ENCODE measurements at regions not wholly inside any gene's neighbourhood (a gene's known extent, or its start where the extent isn't known, plus 50 kb on each side); places are given as distances from the start of the nearest gene placed in this dataset.

GRCh38 chr17:34826332-34826731 is 134.9 kb downstream of the CCT6B start:
- in situ Hi-C loops (cut with HindIII; ENCODE audit: low sequenced_read_pairs) = no loop called here

GRCh38 chr17:34825884-34826283 is 135.4 kb downstream of the CCT6B start:
- in situ Hi-C loops (cut with HindIII; ENCODE audit: low sequenced_read_pairs) = no loop called here

- in situ Hi-C loops (cut with HindIII; ENCODE audit: low sequenced_read_pairs) = no loop called here
These were observed 136.2 kb downstream of the CCT6B start for GRCh38 chr17:34825102-34825501.

- in situ Hi-C loops (cut with HindIII; ENCODE audit: low sequenced_read_pairs) = no loop called here
These were observed 138.2 kb downstream of the CCT6B start for GRCh38 chr17:34823023-34823422.

GRCh38 chr17:34822007-34822739 is 139.1 kb downstream of the CCT6B start:
- in situ Hi-C loops (cut with HindIII; ENCODE audit: low sequenced_read_pairs) = no loop called here

GRCh38 chr17:34820922-34821321 is 140.3 kb downstream of the CCT6B start:
- in situ Hi-C loops (cut with HindIII; ENCODE audit: low sequenced_read_pairs) = no loop called here

- in situ Hi-C loops (cut with HindIII; ENCODE audit: low sequenced_read_pairs) = no loop called here
These were observed 140.9 kb downstream of the CCT6B start for GRCh38 chr17:34820248-34820801.

GRCh38 chr17:34817252-34818035 is 143.8 kb downstream of the CCT6B start:
- in situ Hi-C loops (cut with HindIII; ENCODE audit: low sequenced_read_pairs) = no loop called here

GRCh38 chr17:34816848-34817247 is 144.4 kb downstream of the CCT6B start:
- in situ Hi-C loops (cut with HindIII; ENCODE audit: low sequenced_read_pairs) = no loop called here

- in situ Hi-C loops (cut with HindIII; ENCODE audit: low sequenced_read_pairs) = no loop called here
These were observed 148.0 kb downstream of the CCT6B start for GRCh38 chr17:34813290-34813689.

- in situ Hi-C loops (cut with HindIII; ENCODE audit: low sequenced_read_pairs) = no loop called here
These were observed 149.7 kb downstream of the CCT6B start for GRCh38 chr17:34811561-34811960.

GRCh38 chr17:34800661-34801060 is 160.6 kb downstream of the CCT6B start:
- in situ Hi-C loops (cut with HindIII; ENCODE audit: low sequenced_read_pairs) = no loop called here

- in situ Hi-C loops (cut with HindIII; ENCODE audit: low sequenced_read_pairs) = no loop called here
These were observed 161.5 kb downstream of the CCT6B start for GRCh38 chr17:34799751-34800150.

- in situ Hi-C loops (cut with HindIII; ENCODE audit: low sequenced_read_pairs) = no loop called here
These were observed 162.7 kb downstream of the CCT6B start for GRCh38 chr17:34798581-34798980.

GRCh38 chr17:34797720-34798119 is 163.5 kb downstream of the CCT6B start:
- in situ Hi-C loops (cut with HindIII; ENCODE audit: low sequenced_read_pairs) = no loop called here

GRCh38 chr17:34793231-34793908 is 167.9 kb downstream of the CCT6B start:
- in situ Hi-C loops (cut with HindIII; ENCODE audit: low sequenced_read_pairs) = no loop called here

- in situ Hi-C loops (cut with HindIII; ENCODE audit: low sequenced_read_pairs) = loop anchor here (5.0 kb wide), 1 partner anchor 66 kb away; no protein-coding TSS in a partner anchor
These were observed 172.6 kb downstream of the CCT6B start for GRCh38 chr17:34788696-34789095.

GRCh38 chr17:34784526-34784925 is 176.7 kb downstream of the CCT6B start:
- in situ Hi-C loops (cut with HindIII; ENCODE audit: low sequenced_read_pairs) = no loop called here

- in situ Hi-C loops (cut with HindIII; ENCODE audit: low sequenced_read_pairs) = no loop called here
These were observed 179.0 kb downstream of the CCT6B start for GRCh38 chr17:34782271-34782670.

GRCh38 chr17:34781571-34782108 is 179.6 kb downstream of the CCT6B start:
- in situ Hi-C loops (cut with HindIII; ENCODE audit: low sequenced_read_pairs) = no loop called here

GRCh38 chr17:34781071-34781470 is 180.2 kb downstream of the CCT6B start:
- in situ Hi-C loops (cut with HindIII; ENCODE audit: low sequenced_read_pairs) = no loop called here

All from DLD1 (cell line).